ENCODE measurements at regions not wholly inside any gene's neighbourhood (a gene's known extent, or its start where the extent isn't known, plus 50 kb on each side); places are given as distances from the start of the nearest gene placed in this dataset.

DNA sequence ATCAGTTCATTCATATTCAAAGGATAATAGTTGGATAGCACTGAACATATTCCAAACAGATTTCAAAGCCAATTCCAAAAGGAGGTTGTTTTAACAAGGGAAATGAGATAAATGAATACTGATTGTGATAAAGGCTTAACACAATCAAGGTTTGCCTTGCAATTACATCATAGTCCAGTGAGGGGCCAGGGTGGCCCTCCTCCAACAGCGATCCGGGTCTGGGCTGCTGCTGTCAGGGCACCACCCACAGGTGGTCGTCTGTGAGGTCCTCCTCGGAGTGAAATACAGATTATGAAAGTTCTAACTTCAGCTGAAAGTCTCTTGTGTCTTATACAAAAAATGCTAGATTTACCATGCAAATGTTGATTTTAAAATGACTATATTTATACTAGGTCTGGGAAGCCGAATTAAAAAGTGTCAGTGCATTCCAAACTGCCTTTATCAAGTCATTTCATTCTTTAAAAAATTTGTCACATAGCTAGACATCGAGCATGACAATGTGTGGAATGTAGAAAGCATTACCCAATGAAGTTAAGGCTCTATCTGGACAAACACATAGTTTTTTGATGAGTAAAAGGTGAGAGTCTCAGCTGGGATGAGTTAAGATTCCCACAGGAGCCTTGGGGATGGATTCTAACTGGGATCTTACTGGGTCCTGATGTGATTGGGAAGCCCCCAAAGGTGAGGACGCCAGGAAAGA is 65.9 kb upstream of the SLC22A23 start:
- no peak for DNase-seq

DNA sequence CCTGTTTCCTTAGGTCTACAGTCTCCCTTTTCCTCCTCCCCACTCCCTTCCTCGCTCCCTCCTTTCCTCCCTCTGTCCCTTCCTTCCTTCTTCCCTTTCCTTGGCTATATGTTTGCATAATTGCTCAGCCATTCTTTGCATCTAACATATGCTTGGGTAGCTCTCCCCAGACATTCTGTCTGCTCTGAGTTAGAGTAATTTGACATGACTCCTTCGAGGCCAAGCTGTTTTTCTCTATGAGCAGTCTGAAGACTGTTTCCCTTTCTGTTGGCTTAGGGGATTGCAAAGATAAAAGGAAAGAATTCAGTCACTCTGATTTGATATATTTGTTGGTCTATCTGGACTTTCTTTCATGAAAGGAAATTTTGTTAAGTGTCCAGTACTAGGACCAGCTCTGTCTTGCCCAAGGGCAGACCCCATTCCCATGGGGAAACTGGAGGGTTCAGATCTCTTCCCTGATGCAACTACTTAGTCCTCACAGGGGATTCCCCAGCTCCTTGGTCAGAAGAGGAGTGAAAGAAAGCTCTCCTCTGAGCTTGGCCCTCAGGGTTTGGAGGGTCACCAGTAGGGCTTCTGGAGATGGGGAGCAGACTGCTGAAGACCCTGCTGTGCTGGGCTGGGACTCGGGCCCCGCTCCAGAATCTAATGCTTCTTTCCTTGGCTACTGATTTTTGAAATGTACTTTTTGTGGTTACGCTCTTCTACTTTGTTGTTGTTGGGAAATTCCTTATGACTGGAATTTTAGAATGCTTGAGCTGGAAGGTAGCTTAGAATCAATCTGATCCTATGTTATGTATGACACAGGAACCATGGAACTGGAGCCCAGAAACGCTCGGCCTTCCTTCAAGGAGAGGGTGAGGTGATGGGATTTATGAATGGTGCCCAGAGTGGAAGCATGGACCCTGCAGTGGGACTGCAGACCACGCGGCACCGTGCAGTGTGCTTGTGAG is 63.7 kb upstream of the SLC22A23 start:
- no peak for DNase-seq

GRCh38 chr6:3518356-3519190 is 61.7 kb upstream of the SLC22A23 start:
- no peak for DNase-seq

DNA sequence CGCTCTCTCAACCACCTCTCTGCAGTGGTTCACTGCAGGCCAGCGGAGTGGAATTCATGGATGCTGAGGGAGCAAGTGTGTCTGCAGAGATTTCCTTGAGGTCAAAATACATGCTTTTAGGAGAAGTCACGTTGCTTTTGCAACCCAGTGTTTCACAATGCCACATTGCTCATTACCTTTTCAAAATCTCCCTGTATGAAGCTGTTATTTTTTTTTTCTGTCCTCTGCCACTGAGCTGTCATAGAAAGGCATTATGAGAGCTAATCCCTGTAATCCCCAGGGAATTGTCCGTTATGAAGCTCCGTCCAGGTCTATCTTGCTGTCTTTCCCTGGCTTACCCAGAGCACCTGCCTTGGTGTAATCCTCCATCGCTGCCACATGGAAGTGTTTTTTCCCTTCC is 60.5 kb upstream of the SLC22A23 start:
- DNase-seq = no peak

GRCh38 chr6:3516092-3516491 is 59.2 kb upstream of the SLC22A23 start:
- DNase-seq = no peak

- DNase-seq = no peak
Measured at GRCh38 chr6:3515669-3516068, 58.8 kb upstream of the SLC22A23 start.

DNA sequence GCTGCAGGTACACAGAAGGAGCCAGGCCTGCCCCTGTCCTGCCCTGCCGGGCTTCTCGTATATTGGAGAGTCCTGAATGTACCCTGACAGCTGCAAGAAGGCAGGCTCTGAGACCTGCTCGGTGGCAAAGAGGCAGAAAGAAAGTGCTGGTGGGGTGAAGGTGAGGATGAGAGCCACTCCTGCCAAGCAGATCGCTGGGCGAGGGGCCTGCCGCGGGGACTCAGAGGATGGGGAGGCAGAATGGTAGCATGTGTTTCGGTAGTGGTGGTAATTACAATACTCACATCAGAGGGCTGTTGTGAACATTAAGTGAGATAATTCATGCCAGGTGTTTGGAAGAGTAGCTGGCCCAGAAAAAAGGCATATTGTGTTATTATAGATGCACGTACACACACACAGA is 56.6 kb upstream of the SLC22A23 start:
- no peak for DNase-seq

GRCh38 chr6:3512832-3513231 is 56.0 kb upstream of the SLC22A23 start:
- DNase-seq = no peak

- no peak for DNase-seq
Measured at GRCh38 chr6:3510617-3511016, 53.8 kb upstream of the SLC22A23 start.

DNA sequence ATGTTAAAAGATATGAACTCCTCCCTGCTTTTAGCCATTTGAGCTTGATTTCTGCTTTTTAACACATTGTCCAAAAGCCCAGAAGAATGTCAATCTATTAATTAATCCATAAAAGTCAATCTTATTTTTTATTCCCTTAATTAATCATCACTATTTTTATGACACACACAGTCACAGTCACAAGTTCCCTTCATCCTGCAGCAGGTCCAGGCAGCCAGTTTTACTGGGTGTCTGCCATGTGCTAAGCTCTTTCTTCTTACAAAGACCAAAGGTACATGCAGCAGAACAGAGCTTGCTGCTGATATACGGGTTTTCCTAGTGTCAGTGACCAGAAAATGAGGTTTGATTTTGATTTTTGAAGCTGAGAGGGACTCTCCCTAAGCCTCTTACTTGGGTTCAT is 53.3 kb upstream of the SLC22A23 start:
- no peak for DNase-seq

GRCh38 chr6:3509336-3509735 is 52.5 kb upstream of the SLC22A23 start:
- DNase-seq = no peak

GRCh38 chr6:3506751-3507383 is 50.0 kb upstream of the SLC22A23 start:
- DNase-seq = no peak

Measured in NCI-H774 (cell line).